ENCODE measurements at regions not wholly inside any gene's neighbourhood (a gene's known extent, or its start where the extent isn't known, plus 50 kb on each side); places are given as distances from the start of the nearest gene placed in this dataset.

DNA sequence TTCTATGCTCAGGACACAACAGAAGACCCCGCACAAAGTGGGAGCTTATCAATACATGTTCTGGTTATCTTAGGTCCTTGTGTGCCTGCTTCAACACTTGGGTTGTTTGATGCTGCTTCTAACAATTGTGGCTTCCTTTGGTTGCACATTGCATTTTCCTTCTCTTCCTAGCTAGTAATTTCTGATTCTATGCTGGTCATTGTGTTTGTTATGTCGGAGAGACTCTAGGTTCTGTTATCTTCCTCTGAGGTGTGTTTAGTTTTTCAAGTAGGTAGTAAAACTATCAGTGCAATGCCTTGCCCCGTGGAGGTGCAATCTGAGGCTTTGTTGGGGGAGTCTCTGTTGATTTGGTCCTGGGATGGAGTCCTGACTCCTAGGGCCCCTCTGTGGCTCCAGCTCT lies 414.2 kb downstream of the SHANK2 start:
- TF ChIP-seq SMC3 (conservative IDR thresholded peaks at IDR 0.05; ENCODE audit: poor library complexity), result no peak
- TF ChIP-seq, protein P1, sequence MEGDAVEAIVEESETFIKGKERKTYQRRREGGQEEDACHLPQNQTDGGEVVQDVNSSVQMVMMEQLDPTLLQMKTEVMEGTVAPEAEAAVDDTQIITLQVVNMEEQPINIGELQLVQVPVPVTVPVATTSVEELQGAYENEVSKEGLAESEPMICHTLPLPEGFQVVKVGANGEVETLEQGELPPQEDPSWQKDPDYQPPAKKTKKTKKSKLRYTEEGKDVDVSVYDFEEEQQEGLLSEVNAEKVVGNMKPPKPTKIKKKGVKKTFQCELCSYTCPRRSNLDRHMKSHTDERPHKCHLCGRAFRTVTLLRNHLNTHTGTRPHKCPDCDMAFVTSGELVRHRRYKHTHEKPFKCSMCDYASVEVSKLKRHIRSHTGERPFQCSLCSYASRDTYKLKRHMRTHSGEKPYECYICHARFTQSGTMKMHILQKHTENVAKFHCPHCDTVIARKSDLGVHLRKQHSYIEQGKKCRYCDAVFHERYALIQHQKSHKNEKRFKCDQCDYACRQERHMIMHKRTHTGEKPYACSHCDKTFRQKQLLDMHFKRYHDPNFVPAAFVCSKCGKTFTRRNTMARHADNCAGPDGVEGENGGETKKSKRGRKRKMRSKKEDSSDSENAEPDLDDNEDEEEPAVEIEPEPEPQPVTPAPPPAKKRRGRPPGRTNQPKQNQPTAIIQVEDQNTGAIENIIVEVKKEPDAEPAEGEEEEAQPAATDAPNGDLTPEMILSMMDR (IDR thresholded peaks at IDR 0.05; ENCODE audit: poor library complexity, severe bottlenecking), result no peak
- TF ChIP-seq POLR2AphosphoS5 (IDR thresholded peaks at IDR 0.05), result no peak
- no peak for TF ChIP-seq EZH2 (IDR thresholded peaks at IDR 0.05; ENCODE audit: borderline replicate concordance, insufficient read depth, low read length, poor library complexity, severe bottlenecking)
- TF ChIP-seq TAF1 (IDR thresholded peaks at IDR 0.05; ENCODE audit: low read depth), result no peak
- no peak for TF ChIP-seq MXI1 (conservative IDR thresholded peaks at IDR 0.05; ENCODE audit: poor library complexity, severe bottlenecking)
- TF ChIP-seq RAD21 (conservative IDR thresholded peaks at IDR 0.05), result no peak
